ENCODE measurements at regions not wholly inside any gene's neighbourhood (a gene's known extent, or its start where the extent isn't known, plus 50 kb on each side); places are given as distances from the start of the nearest gene placed in this dataset.

DNA sequence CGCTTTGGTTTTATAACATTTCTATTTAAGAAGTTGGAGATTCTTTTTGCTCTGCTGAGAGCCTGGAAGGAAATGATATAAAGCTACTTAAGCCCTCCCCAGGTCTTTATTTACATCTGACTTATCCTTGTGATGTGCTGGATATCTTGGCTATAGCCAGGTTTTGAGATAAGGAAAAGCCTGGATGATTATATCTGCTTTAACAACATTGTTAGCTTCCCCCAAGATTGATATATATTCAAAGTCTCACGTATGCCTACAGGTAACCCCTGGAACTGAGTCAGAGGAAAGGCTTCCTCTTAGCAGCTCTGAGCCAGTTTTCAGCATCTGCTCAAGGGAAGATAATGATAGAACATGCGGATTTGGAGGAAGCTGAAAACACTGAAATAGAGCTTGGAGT lies 61.5 kb upstream of the CRBN start:
- no peak for DNase-seq
- no peak for ATAC-seq

DNA sequence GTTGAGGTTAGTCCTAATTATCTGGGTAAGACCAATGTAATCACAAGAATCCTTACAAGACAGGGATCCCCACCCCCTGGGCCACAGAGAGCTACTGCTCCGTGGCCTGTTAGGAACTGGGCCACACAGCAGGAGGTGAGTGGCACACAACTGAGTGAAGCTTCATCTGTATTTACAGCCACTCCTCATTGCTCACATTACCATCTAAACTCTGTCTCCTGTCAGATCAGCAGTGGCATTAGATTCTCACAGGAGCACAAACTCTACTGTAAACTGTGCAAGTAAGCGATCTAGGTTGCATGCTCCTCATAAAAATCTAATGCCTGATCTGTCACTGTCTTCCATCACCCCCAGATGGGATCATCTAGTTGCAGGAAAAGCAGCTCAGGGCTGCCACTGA lies 58.5 kb upstream of the CRBN start:
- no peak for DNase-seq
- no peak for ATAC-seq

DNA sequence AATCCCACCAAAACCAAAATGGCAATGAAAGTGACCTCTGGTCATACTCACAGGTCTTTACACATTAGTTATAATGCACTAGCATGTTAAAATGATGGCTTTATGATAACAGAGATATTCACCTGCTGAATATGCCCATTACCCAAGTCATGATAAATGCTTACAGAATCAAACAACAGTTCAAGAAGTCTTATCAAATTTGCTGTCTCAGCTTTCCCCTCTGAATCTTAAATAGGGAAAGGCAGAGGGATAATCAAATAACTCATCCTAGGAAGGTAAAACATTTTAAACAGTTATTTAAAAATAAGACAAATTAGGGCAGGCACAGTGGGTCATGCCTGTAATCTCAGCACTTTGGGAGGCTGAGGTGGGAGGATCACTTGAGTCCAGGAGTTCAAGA lies 52.8 kb upstream of the CRBN start:
- ATAC-seq, result no peak
- no peak for DNase-seq
